Ovary (tissue), 7 donors: ENCODE measurements at regions not wholly inside any gene's neighbourhood (a gene's known extent, or its start where the extent isn't known, plus 50 kb on each side); places are given as distances from the start of the nearest gene placed in this dataset.

ENCODE experiments used
- DNase-seq, 5 donors: peaks; one replicate each; pipeline ENCODE4 v3.0.0-alpha.2; 2019 to 2020
- H3K27ac ChIP-seq, 2 donors: fragments of 200-600 bp; one replicate each; pipeline versions ENCODE4 v1.5.1 to v1.8.0; 2019 to 2022
- H3K27me3 ChIP-seq: fragments of 200-600 bp; one replicate; pipeline ENCODE4 v1.8.0; 2022
- H3K36me3 ChIP-seq: fragments of 200-600 bp; sonication (generic); one replicate; pipeline ENCODE4 v1.5.1; 2019
- H3K4me1 ChIP-seq: one replicate; pipeline ENCODE4 v1.8.1; 2013; ENCODE audit warnings: mild to moderate bottlenecking, moderate library complexity; ENCODE audit not compliant: insufficient read depth
- H3K4me3 ChIP-seq: fragments of 200-600 bp; sonication (generic); one replicate; pipeline ENCODE4 v1.5.1; 2017
- H3K9me3 ChIP-seq, 2 donors: fragments of 200-600 bp in 1 of 2; sonication (generic) in 1 of 2; one replicate each; pipeline versions ENCODE4 v1.5.1 to v1.8.1; 2013 to 2019; ENCODE audit warnings: mild to moderate bottlenecking in 1 of 2, moderate library complexity in 1 of 2
- EP300 ChIP-seq: sonication (generic); formaldehyde crosslinking; IDR thresholded peaks from one replicate; pipeline ENCODE4 v1.6.1; 2017; ENCODE audit warnings: antibody characterized with exemption
- POLR2A ChIP-seq: fragments of 450-650 bp; IDR thresholded peaks from one replicate; pipeline ENCODE4 v1.6.1; 2017; ENCODE audit warnings: antibody characterized with exemption, mild to moderate bottlenecking, moderate library complexity
- whole genome bisulfite sequencing, 3 donors: extraction: QIAGEN DNeasy Blood & Tissue Kit in 1 of 3; methylation state at CpG; one replicate each; pipeline versions ENCODE4 v1.1.5 to v1.1.7; 2013 to 2017; 5-methylcytosine and 5-hydroxymethylcytosine counted together
- intact Hi-C, 4 donors: fragments of 100-400 bp; cut with DNase I; formaldehyde crosslinking; loops; one replicate each; pipeline versions ENCODE4 v1.11.0 to v1.15.1; 2022 to 2023
- TF ChIP-seq, protein P1 (sequence below), 3 donors: fragments of 450-650 bp in 2 of 3; fragments of 200-600 bp in 1 of 3; IDR thresholded peaks; one replicate each; pipeline versions ENCODE4 v1.5.1 to v1.8.0; 2016 to 2022; ENCODE audit warnings: antibody characterized with exemption in 3 of 3, mild to moderate bottlenecking in 1 of 3
- donor health status: DM: no; HTN: no; CAD: no; lungs with moderate emphysema.
- donor health status: DM: no; HTN: no; CAD: no.
- donor health status: Bipolar disorder and iron deficiency.
- donor health status: DM: no; HTN: no; CAD: no.
- donor health status: DM: yes; HTN: yes; CAD: no.

DNA sequence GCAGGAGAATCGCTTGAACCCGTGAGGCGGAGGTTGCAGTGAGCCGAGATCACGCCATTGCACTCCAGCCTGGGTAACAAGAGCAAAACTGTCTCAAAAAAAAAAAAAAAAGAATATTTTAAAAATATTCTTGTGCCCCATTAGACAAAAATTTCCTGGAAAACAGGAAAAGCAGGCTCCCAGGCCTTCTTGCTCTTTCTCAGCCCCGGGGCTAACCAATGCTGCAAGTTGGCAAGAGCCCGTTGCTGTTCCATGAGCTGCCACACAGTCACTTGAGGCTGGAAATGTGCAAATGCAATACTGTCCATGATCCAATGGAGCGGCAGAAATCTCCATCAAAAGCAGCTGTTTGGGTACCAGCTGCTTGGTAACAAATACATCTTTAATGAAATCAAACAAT lies 994.7 kb downstream of the VRK1 start:
- Histone ChIP-seq H3K27me3 (no peaks in the 10 kb centered on the region), H3K27ac (no peak overlapping the region), H3K36me3 (no peaks in the 10 kb centered on the region), H3K9me3 (no peaks in the 10 kb centered on the region), H3K4me1 (no peaks in the 10 kb centered on the region), H3K4me3 (no peak overlapping the region)
- intact Hi-C loops, result no loop called here
- DNase-seq, result no peak
- WGBS, 3 donors, result 82 to 93% (median 88%) methylated on average over 8 of the region's 8 CpGs
- TF ChIP-seq POLR2A, result no peak
- TF ChIP-seq EP300, result no peak
- TF ChIP-seq, protein P1, sequence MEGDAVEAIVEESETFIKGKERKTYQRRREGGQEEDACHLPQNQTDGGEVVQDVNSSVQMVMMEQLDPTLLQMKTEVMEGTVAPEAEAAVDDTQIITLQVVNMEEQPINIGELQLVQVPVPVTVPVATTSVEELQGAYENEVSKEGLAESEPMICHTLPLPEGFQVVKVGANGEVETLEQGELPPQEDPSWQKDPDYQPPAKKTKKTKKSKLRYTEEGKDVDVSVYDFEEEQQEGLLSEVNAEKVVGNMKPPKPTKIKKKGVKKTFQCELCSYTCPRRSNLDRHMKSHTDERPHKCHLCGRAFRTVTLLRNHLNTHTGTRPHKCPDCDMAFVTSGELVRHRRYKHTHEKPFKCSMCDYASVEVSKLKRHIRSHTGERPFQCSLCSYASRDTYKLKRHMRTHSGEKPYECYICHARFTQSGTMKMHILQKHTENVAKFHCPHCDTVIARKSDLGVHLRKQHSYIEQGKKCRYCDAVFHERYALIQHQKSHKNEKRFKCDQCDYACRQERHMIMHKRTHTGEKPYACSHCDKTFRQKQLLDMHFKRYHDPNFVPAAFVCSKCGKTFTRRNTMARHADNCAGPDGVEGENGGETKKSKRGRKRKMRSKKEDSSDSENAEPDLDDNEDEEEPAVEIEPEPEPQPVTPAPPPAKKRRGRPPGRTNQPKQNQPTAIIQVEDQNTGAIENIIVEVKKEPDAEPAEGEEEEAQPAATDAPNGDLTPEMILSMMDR (IDR thresholded peaks at IDR 0.05), result no peak

DNA sequence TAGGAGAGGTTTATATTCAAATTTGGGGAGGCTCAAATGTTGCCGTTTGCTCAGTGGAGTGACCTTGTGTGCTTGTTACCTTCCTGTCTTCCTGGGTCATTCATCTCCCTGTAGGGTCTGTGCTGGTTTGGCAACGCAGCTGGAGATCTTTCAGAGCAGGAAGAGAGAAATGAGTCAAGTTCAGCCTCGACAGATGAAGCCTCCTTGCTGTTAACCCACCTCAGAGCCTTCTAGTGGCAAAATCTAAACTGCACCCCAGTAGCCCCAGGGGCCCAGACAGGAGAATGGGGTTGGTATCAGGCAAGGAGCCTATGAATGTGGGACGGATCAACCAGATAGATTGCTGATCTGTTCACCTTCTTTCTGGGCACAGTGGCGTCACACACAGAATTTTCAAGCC lies 999.3 kb downstream of the VRK1 start:
- Histone ChIP-seq H3K36me3 (no peaks in the 10 kb centered on the region), H3K4me1 (no peaks in the 10 kb centered on the region), H3K4me3 (no peak overlapping the region), H3K27me3 (no peaks in the 10 kb centered on the region), H3K9me3 (no peaks in the 10 kb centered on the region), H3K27ac (no peak overlapping the region)
- TF ChIP-seq EP300, result no peak
- TF ChIP-seq, protein P1 (IDR thresholded peaks at IDR 0.05), result no peak
- no peak for TF ChIP-seq POLR2A
- DNase-seq, result no peak
- WGBS, 3 donors, result 50 to 53% (median 52%) methylated on average over 5 of the region's 5 CpGs
- intact Hi-C loops, result no loop called here

DNA sequence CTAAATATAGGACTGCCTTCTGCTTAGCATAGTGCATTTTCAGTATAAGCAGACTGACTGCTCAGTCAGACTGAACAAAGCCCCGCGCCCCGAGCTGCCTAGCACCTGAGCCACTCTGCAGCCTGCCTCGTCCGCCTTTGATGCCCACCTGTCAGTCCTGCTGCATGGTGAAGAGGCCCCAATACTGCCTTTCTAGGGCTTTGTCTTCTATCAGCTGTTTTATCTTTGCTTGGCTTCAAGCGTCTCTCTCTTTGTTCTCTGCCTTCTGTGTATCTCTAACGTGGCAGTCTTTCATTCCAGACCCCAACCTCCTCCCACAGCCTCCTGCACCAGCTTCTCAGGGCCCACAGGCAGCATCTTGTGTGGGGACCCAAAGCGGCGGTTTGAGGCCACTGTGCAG lies 1001.0 kb downstream of the VRK1 start:
- intact Hi-C loops, result no loop called here
- TF ChIP-seq EP300 (no peak), POLR2A (no peak)
- TF ChIP-seq, protein P1 (IDR thresholded peaks at IDR 0.05), result no peak
- DNase-seq, result no peak

DNA sequence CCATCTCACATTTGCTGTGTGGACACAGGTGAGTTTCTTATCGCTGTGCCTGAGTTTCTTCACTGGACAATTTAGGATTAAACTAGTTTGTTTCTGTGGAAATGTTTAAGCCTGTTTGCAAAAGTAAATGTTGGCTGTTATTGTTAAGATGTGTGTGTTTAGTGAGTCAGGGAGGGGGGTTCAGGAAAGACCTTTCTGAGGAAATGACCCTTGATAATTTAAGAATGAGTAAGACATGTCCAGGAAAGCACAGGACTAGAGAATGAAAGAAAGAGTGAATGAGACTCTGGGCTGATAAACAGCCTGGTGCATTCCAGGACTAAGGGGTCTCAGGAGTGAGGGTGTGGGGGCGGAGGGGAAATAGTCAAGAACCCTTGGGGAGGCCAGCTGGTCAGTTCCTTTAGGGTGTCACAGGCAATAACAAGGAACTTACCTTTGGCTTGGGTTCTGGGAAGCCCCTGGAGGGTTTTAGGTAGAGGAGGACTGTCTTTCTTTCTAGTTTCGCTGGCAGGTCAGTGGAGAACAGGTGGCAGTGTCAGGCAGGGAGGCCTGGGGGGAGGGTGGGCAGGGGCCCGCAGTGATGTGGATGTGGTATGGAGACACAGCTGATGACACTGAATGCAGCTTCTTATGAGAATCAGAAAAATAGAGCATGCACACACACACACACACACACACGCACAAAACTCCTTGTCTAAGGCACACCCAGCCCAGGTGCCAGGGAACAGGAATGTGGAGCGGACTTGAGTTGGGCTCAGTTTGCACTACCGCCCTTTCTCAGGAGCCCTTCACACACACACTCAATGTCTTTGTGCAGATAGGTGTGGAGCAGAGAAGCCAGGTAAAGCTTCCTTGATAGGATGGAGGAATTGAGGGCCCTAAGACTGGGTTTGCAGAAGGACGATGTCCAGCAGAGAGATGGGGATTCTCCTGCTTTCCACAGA lies 1005.5 kb downstream of the VRK1 start:
- Histone ChIP-seq H3K36me3 (no peaks in the 10 kb centered on the region), H3K4me1 (no peaks in the 10 kb centered on the region), H3K4me3 (no peak overlapping the region), H3K9me3 (no peaks in the 10 kb centered on the region), H3K27ac (no peak overlapping the region), H3K27me3 (no peaks in the 10 kb centered on the region)
- intact Hi-C loops, result no loop called here
- WGBS, 3 donors, result 84 to 89% (median 87%) methylated on average over 8 of the region's 8 CpGs
- TF ChIP-seq EP300 (no peak), POLR2A (no peak)
- no peak for DNase-seq

More for the DNA sequence above, 1001.0 kb downstream of the VRK1 start:
- H3K4me1 ChIP-seq, result no peaks in the 10 kb centered on the region
- no peaks in the 10 kb centered on the region for H3K27me3 ChIP-seq
- H3K4me3 ChIP-seq, result no peak overlapping the region
- H3K27ac ChIP-seq, result no peak overlapping the region
- no peaks in the 10 kb centered on the region for H3K36me3 ChIP-seq
- no peaks in the 10 kb centered on the region for H3K9me3 ChIP-seq
- WGBS, 3 donors, result 72 to 75% (median 73%) methylated on average over 9 of the region's 9 CpGs

DNA sequence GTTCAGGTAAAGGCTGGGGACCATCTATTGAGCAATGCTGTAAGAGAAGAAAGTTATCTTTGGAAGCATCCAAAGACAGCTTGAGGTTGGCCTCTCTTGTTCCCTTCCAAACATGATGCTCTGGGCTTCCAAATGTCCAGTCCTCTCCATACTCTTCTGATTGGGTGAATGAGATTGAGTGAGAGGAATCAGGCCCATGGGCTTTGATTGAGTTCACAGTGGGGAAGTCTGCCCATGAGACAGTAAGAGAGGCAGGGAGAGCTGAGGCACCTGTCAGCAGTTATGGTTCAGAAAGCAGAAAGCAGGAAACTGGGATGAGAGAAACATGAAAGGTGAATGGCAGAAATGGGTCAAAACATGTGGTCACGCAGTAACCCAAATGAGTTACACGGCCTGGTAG lies 1006.9 kb downstream of the VRK1 start:
- intact Hi-C loops, result no loop called here
- H3K27ac ChIP-seq, result no peak overlapping the region
- TF ChIP-seq EP300, result no peak
- TF ChIP-seq POLR2A, result no peak
- TF ChIP-seq, protein P1 (IDR thresholded peaks at IDR 0.05), result no peak
- H3K36me3 ChIP-seq, result no peaks in the 10 kb centered on the region
- no peak overlapping the region for H3K4me3 ChIP-seq
- H3K4me1 ChIP-seq, result no peaks in the 10 kb centered on the region
- no peaks in the 10 kb centered on the region for H3K9me3 ChIP-seq
- WGBS, 3 donors, result 82 to 91% (median 84%) methylated on average over 2 of the region's 2 CpGs
- H3K27me3 ChIP-seq, result no peaks in the 10 kb centered on the region
- no peak for DNase-seq
